H9 (cell line): ENCODE measurements at regions not wholly inside any gene's neighbourhood (a gene's known extent, or its start where the extent isn't known, plus 50 kb on each side); places are given as distances from the start of the nearest gene placed in this dataset.

Experiments used
- DNase-seq: peaks from one replicate; pipeline ENCODE4 v3.0.0-alpha.2; 2017
- H2AFZ ChIP-seq: one replicate; pipeline ENCODE4 v1.6.1; 2013; ENCODE audit warnings: mild to moderate bottlenecking, low read length, control low read depth, moderate library complexity
- H2AK5ac ChIP-seq: 2 replicates; pipeline ENCODE4 v1.6.1; 2013; ENCODE audit warnings: low read length, control low read depth, mixed read lengths; ENCODE audit not compliant: insufficient read length
- H2BK120ac ChIP-seq: one replicate; pipeline ENCODE4 v1.6.1; 2013; ENCODE audit warnings: low read depth, mild to moderate bottlenecking, low read length, control low read depth, inconsistent platforms; ENCODE audit not compliant: poor library complexity, severe bottlenecking
- H2BK12ac ChIP-seq: 2 replicates; pipeline ENCODE4 v1.6.1; 2013; ENCODE audit warnings: low read length, control low read depth, mixed read lengths, low read depth; ENCODE audit not compliant: insufficient read length
- H2BK15ac ChIP-seq: 2 replicates; pipeline ENCODE4 v1.6.1; 2013; ENCODE audit warnings: low read depth, low read length, control low read depth
- H2BK20ac ChIP-seq: one replicate; pipeline ENCODE4 v1.6.1; 2013; ENCODE audit warnings: low read depth, mild to moderate bottlenecking, low read length, control low read depth, inconsistent platforms; ENCODE audit not compliant: poor library complexity, severe bottlenecking
- H2BK5ac ChIP-seq: 2 replicates; pipeline ENCODE4 v1.6.1; 2013; ENCODE audit warnings: low read length, control low read depth, mixed read lengths; ENCODE audit not compliant: insufficient read length
- H3K14ac ChIP-seq: 2 replicates; pipeline ENCODE4 v1.6.1; 2013; ENCODE audit warnings: low read length, control low read depth; ENCODE audit not compliant: insufficient read depth
- H3K18ac ChIP-seq: 2 replicates; pipeline ENCODE4 v1.6.1; 2013; ENCODE audit warnings: low read depth, mild to moderate bottlenecking, mixed read lengths, low read length, control low read depth; ENCODE audit not compliant: insufficient read length
- H3K23ac ChIP-seq: 2 replicates; pipeline ENCODE4 v1.6.1; 2013; ENCODE audit warnings: low read length, control low read depth, mixed read lengths, low read depth; ENCODE audit not compliant: insufficient read length
- H3K23me2 ChIP-seq: 2 replicates; pipeline ENCODE4 v1.6.1; 2013; ENCODE audit warnings: low read depth, mild to moderate bottlenecking, mixed read lengths, low read length, control low read depth; ENCODE audit not compliant: insufficient read length, poor library complexity, severe bottlenecking
- H3K27ac ChIP-seq: 2 replicates; pipeline ENCODE4 v1.5.1; 2013; ENCODE audit warnings: low read length, control low read depth, mixed read lengths, low read depth; ENCODE audit not compliant: insufficient read length
- H3K27me3 ChIP-seq: 2 replicates; pipeline ENCODE4 v1.6.1; 2013; ENCODE audit warnings: low read length, control low read depth, inconsistent platforms; ENCODE audit not compliant: insufficient read depth
- H3K4ac ChIP-seq: 2 replicates; pipeline ENCODE4 v1.6.1; 2013; ENCODE audit warnings: low read depth, mild to moderate bottlenecking, control low read depth, inconsistent platforms, low read length, moderate library complexity
- H3K4me1 ChIP-seq: 2 replicates; pipeline ENCODE4 v1.6.1; 2013; ENCODE audit warnings: low read length, control low read depth, inconsistent platforms; ENCODE audit not compliant: insufficient read depth
- H3K4me2 ChIP-seq: 2 replicates; pipeline ENCODE4 v1.6.1; 2013; ENCODE audit warnings: low read length, control low read depth, mixed read lengths; ENCODE audit not compliant: insufficient read length, insufficient read depth
- H3K56ac ChIP-seq: 2 replicates; pipeline ENCODE4 v1.6.1; 2013; ENCODE audit warnings: low read depth, mild to moderate bottlenecking, mixed read lengths, low read length, control low read depth; ENCODE audit not compliant: insufficient read length
- H3K79me1 ChIP-seq: 2 replicates; pipeline ENCODE4 v1.6.1; 2013; ENCODE audit warnings: low read depth, mild to moderate bottlenecking, moderate library complexity, low read length, control low read depth, inconsistent platforms; ENCODE audit not compliant: insufficient read depth, poor library complexity, severe bottlenecking
- H3K79me2 ChIP-seq: 2 replicates; pipeline ENCODE4 v1.6.1; 2013; ENCODE audit warnings: low read length, control low read depth, inconsistent platforms; ENCODE audit not compliant: insufficient read depth
- H3K9ac ChIP-seq: 2 replicates; pipeline ENCODE4 v1.6.1; 2013; ENCODE audit warnings: low read length, control low read depth, mixed read lengths; ENCODE audit not compliant: insufficient read length; ENCODE audit errors: extremely low read depth
- H3K9me3 ChIP-seq: one replicate; pipeline ENCODE4 v1.6.1; 2013; ENCODE audit warnings: low read depth, low read length, inconsistent platforms; ENCODE audit not compliant: control insufficient read depth
- H3T11ph ChIP-seq: one replicate; pipeline ENCODE4 v1.6.1; 2013; ENCODE audit warnings: mild to moderate bottlenecking, low read length, control low read depth, inconsistent platforms
- H4K20me1 ChIP-seq: one replicate; pipeline ENCODE4 v1.6.1; 2013; ENCODE audit not compliant: control insufficient read depth, insufficient read length, insufficient read depth
- H4K5ac ChIP-seq: 2 replicates; pipeline ENCODE4 v1.6.1; 2013; ENCODE audit warnings: low read depth, mild to moderate bottlenecking, mixed read lengths, low read length, control low read depth; ENCODE audit not compliant: insufficient read length
- H4K8ac ChIP-seq: replicated peaks from 2 replicates; pipeline ENCODE4 v1.6.1; 2013; ENCODE audit warnings: low read length, control low read depth, mixed read lengths, low read depth; ENCODE audit not compliant: insufficient read length
- H4K91ac ChIP-seq: 2 replicates; pipeline ENCODE4 v1.6.1; 2013; ENCODE audit warnings: low read depth, mild to moderate bottlenecking, moderate library complexity, mixed read lengths, low read length, control low read depth; ENCODE audit not compliant: insufficient read length
- H3K27ac Mint-ChIP-seq, 3 experiments: 2 replicates in 2 of 3; 3 replicates in 1 of 3; pipeline ENCODE4 v1.8.0; 2020 to 2021; ENCODE audit warnings: mixed read lengths in 3 of 3, mild to moderate bottlenecking in 1 of 3, moderate library complexity in 1 of 3
- H3K27me3 Mint-ChIP-seq: 2 replicates; pipeline ENCODE4 v1.8.0; 2021; ENCODE audit warnings: low read depth, mild to moderate bottlenecking, moderate library complexity, mixed read lengths
- H3K36me3 Mint-ChIP-seq, 3 experiments: 2 replicates in 2 of 3; 3 replicates in 1 of 3; pipeline ENCODE4 v1.8.0; 2020 to 2021; ENCODE audit warnings: low read depth in 3 of 3, mixed read lengths in 3 of 3; ENCODE audit not compliant: insufficient read depth in 1 of 3
- H3K4me1 Mint-ChIP-seq, 2 experiments: 2 replicates each; pipeline ENCODE4 v1.8.0; 2020; ENCODE audit warnings: mixed read lengths in 2 of 2
- H3K4me3 Mint-ChIP-seq, 2 experiments: 2 replicates in 1 of 2; 3 replicates in 1 of 2; pipeline ENCODE4 v1.8.0; 2020 to 2021; ENCODE audit warnings: mild to moderate bottlenecking in 2 of 2, mixed read lengths in 2 of 2, moderate library complexity in 1 of 2
- H3K9me3 Mint-ChIP-seq, 2 experiments: 2 replicates in 1 of 2; 3 replicates in 1 of 2; pipeline ENCODE4 v1.8.0; 2020; ENCODE audit warnings: mild to moderate bottlenecking in 2 of 2, mixed read lengths in 2 of 2, moderate library complexity in 1 of 2
- TF ChIP-seq, protein P1 (sequence below): fragments of 200-600 bp; sonication (generic); conservative IDR thresholded peaks from 3 replicates; pipeline ENCODE4 v1.8.0; 2021; ENCODE audit warnings: antibody characterized with exemption, mild to moderate bottlenecking

DNA sequence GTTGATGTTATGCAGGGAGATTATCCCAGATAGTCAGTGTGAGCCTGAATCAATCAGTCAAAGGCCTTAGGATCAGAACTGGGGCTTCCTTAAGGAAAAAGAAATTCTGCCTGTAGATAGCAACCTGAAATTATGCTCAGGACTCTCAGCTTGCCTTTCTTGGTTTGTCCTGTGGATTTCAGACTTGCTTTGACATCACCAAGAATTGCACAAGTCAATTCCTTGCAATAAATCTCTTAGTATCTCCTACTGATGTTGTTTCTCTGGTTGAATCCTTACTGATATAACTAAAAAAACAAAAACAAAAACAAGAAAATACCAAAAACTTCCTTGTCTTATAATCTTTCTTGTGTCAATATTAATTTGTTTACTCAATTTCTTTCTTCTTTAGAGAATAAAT is 258.9 kb upstream of the TCF21 start:
- Histone ChIP-seq H3K79me1 (no peaks in the 10 kb centered on the region), H2AK5ac (no peak overlapping the region), H3K4ac (no peak overlapping the region), H3K23me2 (no peaks in the 10 kb centered on the region), H2BK120ac (no peak overlapping the region), H4K5ac (no peak overlapping the region), H3K56ac (no peak overlapping the region), H3T11ph (no peak overlapping the region), H3K18ac (no peak overlapping the region), H3K27me3 (no peaks in the 10 kb centered on the region), H2BK12ac (no peak overlapping the region), H2BK15ac (no peak overlapping the region), H3K4me1 (no peaks in the 10 kb centered on the region), H3K79me2 (no peaks in the 10 kb centered on the region), H4K20me1 (no peaks in the 10 kb centered on the region), H4K91ac (no peak overlapping the region), H2BK20ac (no peak overlapping the region), H3K9me3 (no peaks in the 10 kb centered on the region), H3K4me2 (no peak overlapping the region), H2AFZ (no peak overlapping the region), H3K27ac (no peak overlapping the region), H4K8ac (no peak overlapping the region), H2BK5ac (no peak overlapping the region), H3K14ac (no peak overlapping the region), H3K23ac (no peak overlapping the region), H3K9ac (no peak overlapping the region)
- no peak for DNase-seq
- TF ChIP-seq, protein P1, sequence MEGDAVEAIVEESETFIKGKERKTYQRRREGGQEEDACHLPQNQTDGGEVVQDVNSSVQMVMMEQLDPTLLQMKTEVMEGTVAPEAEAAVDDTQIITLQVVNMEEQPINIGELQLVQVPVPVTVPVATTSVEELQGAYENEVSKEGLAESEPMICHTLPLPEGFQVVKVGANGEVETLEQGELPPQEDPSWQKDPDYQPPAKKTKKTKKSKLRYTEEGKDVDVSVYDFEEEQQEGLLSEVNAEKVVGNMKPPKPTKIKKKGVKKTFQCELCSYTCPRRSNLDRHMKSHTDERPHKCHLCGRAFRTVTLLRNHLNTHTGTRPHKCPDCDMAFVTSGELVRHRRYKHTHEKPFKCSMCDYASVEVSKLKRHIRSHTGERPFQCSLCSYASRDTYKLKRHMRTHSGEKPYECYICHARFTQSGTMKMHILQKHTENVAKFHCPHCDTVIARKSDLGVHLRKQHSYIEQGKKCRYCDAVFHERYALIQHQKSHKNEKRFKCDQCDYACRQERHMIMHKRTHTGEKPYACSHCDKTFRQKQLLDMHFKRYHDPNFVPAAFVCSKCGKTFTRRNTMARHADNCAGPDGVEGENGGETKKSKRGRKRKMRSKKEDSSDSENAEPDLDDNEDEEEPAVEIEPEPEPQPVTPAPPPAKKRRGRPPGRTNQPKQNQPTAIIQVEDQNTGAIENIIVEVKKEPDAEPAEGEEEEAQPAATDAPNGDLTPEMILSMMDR: no peak
- H3K36me3 Mint-ChIP-seq: no peaks in the 10 kb centered on the region
- no peaks in the 10 kb centered on the region for H3K4me1 Mint-ChIP-seq
- no peak overlapping the region for H3K4me3 Mint-ChIP-seq
- H3K27ac Mint-ChIP-seq: no peak overlapping the region
- H3K9me3 Mint-ChIP-seq: no peaks in the 10 kb centered on the region
- H3K27me3 Mint-ChIP-seq: no peaks in the 10 kb centered on the region
